HepG2 (cell line): ENCODE measurements at regions not wholly inside any gene's neighbourhood (a gene's known extent, or its start where the extent isn't known, plus 50 kb on each side); places are given as distances from the start of the nearest gene placed in this dataset.

ENCODE experiments used
- ATAC-seq: fragments of 200-7000 bp; cut with Tn5 transposase; 3 replicates; pipeline ENCODE4 v1.9.1; 2020; ENCODE audit warnings: mild to moderate bottlenecking, moderate library complexity
- BruUV-seq: library from RNA; stranded (reverse); fragments of 400-500 nt; replicated peaks from 2 replicates; lab custom pipeline; 2021; lab: Mats Ljungman, UMichigan
- CTCF ChIA-PET: fragments of 300-600 bp; formaldehyde crosslinking; extraction: SDS; loops from one replicate; lab custom pipeline; 2021; ENCODE audit warnings: low total read pairs, inconsistent platforms, low intra/inter-chr PET ratio; lab: Yijun Ruan, JAX
- POLR2A ChIA-PET: fragments of 350-600 bp; sonication (Branson Sonifier 250); formaldehyde crosslinking; loops from one replicate; lab custom pipeline; 2020; ENCODE audit warnings: antibody characterized with exemption, inconsistent platforms; lab: Yijun Ruan, JAX
- DNase-seq: peaks from one replicate; pipeline ENCODE4 v3.0.0-alpha.2; 2015; ENCODE audit warnings: low spot score
- FAIRE-seq: peaks from 3 replicates; lab custom pipeline; 2011; peaks lifted over from hg19 to GRCh38; lab: Jason Lieb, UNC
- H2AFZ ChIP-seq: one replicate; pipeline ENCODE4 v1.6.1; 2011; ENCODE audit warnings: low read length, inconsistent platforms
- H3K27ac ChIP-seq: fragments of 300-600 bp; 3 replicates; pipeline ENCODE4 v1.8.0; 2011; ENCODE audit warnings: mixed run types, mild to moderate bottlenecking, mixed read lengths, low read length, inconsistent platforms; ENCODE audit not compliant: insufficient read depth; ENCODE audit errors: extremely low read length
- H3K27me3 ChIP-seq, 2 experiments: fragments of 200-600 bp in 1 of 2; 2 replicates in 1 of 2; 3 replicates in 1 of 2; pipeline versions ENCODE4 v1.6.0 to v1.8.0; 2011; ENCODE audit warnings: low read length in 2 of 2, mild to moderate bottlenecking in 2 of 2, moderate library complexity in 2 of 2, inconsistent platforms in 1 of 2; ENCODE audit not compliant: insufficient read depth in 2 of 2, control insufficient read depth in 1 of 2
- H3K36me3 ChIP-seq, 2 experiments: fragments of 200-600 bp in 1 of 2; replicated peaks in 1 of 2; 2 replicates in 1 of 2; 3 replicates in 1 of 2; pipeline versions ENCODE4 v1.5.1 to v1.8.0; 2011; ENCODE audit warnings: low read length in 2 of 2, inconsistent platforms in 1 of 2; ENCODE audit not compliant: insufficient read depth in 2 of 2, control insufficient read depth in 1 of 2
- H3K4me1 ChIP-seq: 2 replicates; pipeline ENCODE4 v1.5.1; 2012; ENCODE audit warnings: low read length, inconsistent platforms; ENCODE audit not compliant: insufficient read depth
- H3K4me2 ChIP-seq: 2 replicates; pipeline ENCODE4 v1.6.0; 2011; ENCODE audit warnings: low read depth, low read length, inconsistent platforms
- H3K4me3 ChIP-seq, 3 experiments: fragments of 200-600 bp in 1 of 3; sonication (generic), shearing (Covaris generic) in 1 of 3; replicated peaks in 1 of 3; 2 replicates each; pipeline ENCODE4 v1.5.1; 2011 to 2016; ENCODE audit warnings: low read length in 3 of 3, inconsistent platforms in 2 of 3, low read depth in 2 of 3, mild to moderate bottlenecking in 2 of 3, control low read depth in 1 of 3, mixed read lengths in 1 of 3; ENCODE audit not compliant: insufficient read depth in 1 of 3
- H3K79me2 ChIP-seq: one replicate; pipeline ENCODE4 v1.6.1; 2011; ENCODE audit warnings: low read length, inconsistent platforms; ENCODE audit not compliant: insufficient read depth
- H3K9ac ChIP-seq: 2 replicates; pipeline ENCODE4 v1.6.0; 2011; ENCODE audit warnings: mild to moderate bottlenecking, low read depth, low read length, inconsistent platforms; ENCODE audit not compliant: insufficient read depth
- H3K9me3 ChIP-seq: 2 replicates; pipeline ENCODE4 v1.5.1; 2012; ENCODE audit warnings: mild to moderate bottlenecking, low read length
- H4K20me1 ChIP-seq: 2 replicates; pipeline ENCODE4 v1.6.0; 2011; ENCODE audit warnings: inconsistent platforms, mild to moderate bottlenecking, low read length, moderate library complexity; ENCODE audit not compliant: insufficient read depth
- ATF1 ChIP-seq: IDR thresholded peaks from 2 replicates; pipeline ENCODE4 v1.6.1; 2016; ENCODE audit warnings: mild to moderate bottlenecking, control low read depth
- EP300 ChIP-seq, 3 experiments: sonication (generic) in 1 of 3; formaldehyde crosslinking in 1 of 3; IDR thresholded peaks; 2 replicates each; pipeline versions ENCODE4 v1.5.1 to v1.6.1; 2011 to 2020; ENCODE audit warnings: low read depth in 2 of 3, low read length in 2 of 3, borderline replicate concordance in 1 of 3, improper control_type of control experiment in 1 of 3, mild to moderate bottlenecking in 1 of 3, missing genetic modification reagents in 1 of 3, moderate library complexity in 1 of 3
- ETV5 ChIP-seq: IDR thresholded peaks from 2 replicates; pipeline ENCODE4 v1.6.1; 2018; ENCODE audit warnings: missing biosample characterization, missing genetic modification reagents, inconsistent platforms, borderline replicate concordance
- FOXA1 ChIP-seq, 2 experiments: fragments of 450-650 bp in 1 of 2; sonication (generic) in 1 of 2; formaldehyde crosslinking in 1 of 2; IDR thresholded peaks; 2 replicates each; pipeline versions ENCODE4 v1.4.0 to v1.6.1; 2016 to 2020; ENCODE audit warnings: missing genetic modification reagents in 1 of 2
- JUNB ChIP-seq: sonication (generic); formaldehyde crosslinking; IDR thresholded peaks from 2 replicates; pipeline ENCODE4 v1.8.0; 2022; ENCODE audit warnings: missing genetic modification reagents, mild to moderate bottlenecking, borderline replicate concordance
- MED8 ChIP-seq: sonication (generic); formaldehyde crosslinking; IDR thresholded peaks from 2 replicates; pipeline ENCODE4 v1.8.1; 2023; ENCODE audit warnings: mild to moderate bottlenecking, missing genetic modification reagents; ENCODE audit not compliant: insufficient replicate concordance
- MIER2 ChIP-seq: IDR thresholded peaks from 2 replicates; pipeline ENCODE4 v1.6.1; 2016; ENCODE audit warnings: missing biosample characterization, missing genetic modification reagents
- SRSF4 ChIP-seq: fragments of 200-400 bp; formaldehyde crosslinking; IDR thresholded peaks from one replicate; pipeline ENCODE4 v1.6.1; 2018; ENCODE audit warnings: mild to moderate bottlenecking, low read depth, low read length, moderate library complexity; ENCODE audit not compliant: poor library complexity, severe bottlenecking
- TEAD2 ChIP-seq: sonication (generic); formaldehyde crosslinking; IDR thresholded peaks from 2 replicates; pipeline ENCODE4 v1.9.0; 2021; ENCODE audit warnings: missing genetic modification reagents
- TGIF2 ChIP-seq: IDR thresholded peaks from 2 replicates; pipeline ENCODE4 v1.6.1; 2016; ENCODE audit warnings: control low read depth, missing compliant biosample characterization
- ZFY ChIP-seq: sonication (generic); formaldehyde crosslinking; IDR thresholded peaks from 2 replicates; pipeline ENCODE4 v1.4.0; 2020; ENCODE audit warnings: missing genetic modification reagents
- ZKSCAN5 ChIP-seq: sonication (generic); formaldehyde crosslinking; IDR thresholded peaks from 2 replicates; pipeline ENCODE4 v1.5.1; 2020; ENCODE audit warnings: mild to moderate bottlenecking, missing genetic modification reagents
- ZNF543 ChIP-seq: sonication (generic); formaldehyde crosslinking; IDR thresholded peaks from 2 replicates; pipeline ENCODE4 v1.4.0; 2020; ENCODE audit warnings: mild to moderate bottlenecking, missing genetic modification reagents
- ZNF670 ChIP-seq: sonication (generic); formaldehyde crosslinking; IDR thresholded peaks from 2 replicates; pipeline ENCODE4 v1.8.0; 2022; ENCODE audit warnings: mild to moderate bottlenecking, missing genetic modification reagents, borderline replicate concordance
- ZNF709 ChIP-seq: sonication (generic); formaldehyde crosslinking; IDR thresholded peaks from 2 replicates; pipeline ENCODE4 v1.5.0; 2020; ENCODE audit warnings: mild to moderate bottlenecking, missing genetic modification reagents
- ZNF747 ChIP-seq: sonication (generic); formaldehyde crosslinking; IDR thresholded peaks from 2 replicates; pipeline ENCODE4 v1.8.1; 2023; ENCODE audit warnings: missing genetic modification reagents, mild to moderate bottlenecking, borderline replicate concordance
- WGBS: methylation state at CpG from one replicate; pipeline ENCODE4 v1.1.6; 2017; ENCODE audit warnings: low lambda C conversion rate; 5-methylcytosine and 5-hydroxymethylcytosine counted together
- in situ Hi-C: cut with HindIII; loops from 2 replicates; pipeline ENCODE4 v1.10.0; 2017; ENCODE audit warnings: low pct_unique_long_range_greater_than_20kb; ENCODE audit not compliant: extremely low pct_ligation_motif_present
- intact Hi-C: fragments of 100-400 bp; cut with micrococcal nuclease; formaldehyde crosslinking; loops from one replicate; pipeline ENCODE4 v1.10.0; 2022; ENCODE audit not compliant: unreplicated experiment
- TF ChIP-seq, protein P1 (sequence below): sonication (generic); formaldehyde crosslinking; IDR thresholded peaks from 2 replicates; pipeline ENCODE4 v1.8.0; 2022; ENCODE audit warnings: mild to moderate bottlenecking, missing genetic modification reagents; ENCODE audit not compliant: insufficient replicate concordance
- TF ChIP-seq, protein P2 (sequence below): sonication (generic); formaldehyde crosslinking; IDR thresholded peaks from 2 replicates; pipeline ENCODE4 v1.4.0; 2020; ENCODE audit warnings: mild to moderate bottlenecking, missing genetic modification reagents

DNA sequence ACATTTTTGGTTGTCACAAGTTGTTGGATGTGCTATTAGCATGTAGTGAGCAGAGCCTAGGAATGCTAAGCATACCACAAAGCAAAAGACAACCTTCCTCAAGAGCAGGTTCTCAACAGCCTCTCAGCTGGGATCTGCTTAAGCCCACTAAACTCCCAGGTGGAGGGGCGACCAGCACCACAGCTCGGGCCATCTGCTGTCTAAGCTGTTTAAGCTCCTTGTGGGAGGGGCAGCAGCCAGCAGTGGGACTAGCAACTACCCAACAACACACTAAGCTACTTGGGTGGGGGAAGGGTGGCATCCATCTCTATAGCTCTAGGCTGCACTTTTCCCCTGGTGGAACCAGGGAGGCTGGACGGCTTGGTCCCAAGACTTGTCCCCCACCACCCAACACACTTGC lies 1052.7 kb upstream of the ARRDC3 start:
- intact Hi-C loops = no loop called here
- WGBS = 71% methylated on average over 1 of the region's 3 CpGs
- in situ Hi-C loops = no loop called here
- no peaks in the 10 kb centered on the region for H3K9me3 ChIP-seq
- no peaks in the 10 kb centered on the region for H3K27me3 ChIP-seq
- H3K4me3 ChIP-seq = no peak overlapping the region
- H2AFZ ChIP-seq = no peak overlapping the region
- ATAC-seq (no peak), FAIRE-seq (no peak), DNase-seq (no peak)
- no peak overlapping the region for H3K27ac ChIP-seq
- CTCF ChIA-PET = no interaction called here
- H3K9ac ChIP-seq = no peak overlapping the region
- H3K4me1 ChIP-seq = no peaks in the 10 kb centered on the region
- BruUV-seq = no TSS peak
- no peaks in the 10 kb centered on the region for H4K20me1 ChIP-seq
- no peak overlapping the region for H3K4me2 ChIP-seq
- POLR2A ChIA-PET = no interaction called here
- no peaks in the 10 kb centered on the region for H3K36me3 ChIP-seq
- H3K79me2 ChIP-seq = no peaks in the 10 kb centered on the region
- no peak for TF ChIP-seq JUNB (CRISPR knock-in tag)
- no peak for TF ChIP-seq FOXA1 (IDR thresholded peaks at IDR 0.05)
- TF ChIP-seq FOXA1 (CRISPR knock-in tag; IDR thresholded peaks at IDR 0.05) = no peak
- no peak for TF ChIP-seq TGIF2 (CRISPR knock-in tag)
- no peak for TF ChIP-seq EP300 (IDR thresholded peaks at IDR 0.05; ENCODE audit: low read depth in 2 of 2, low read length in 2 of 2)
- no peak for TF ChIP-seq EP300 (CRISPR knock-in tag; IDR thresholded peaks at IDR 0.05; ENCODE audit: borderline replicate concordance)
- TF ChIP-seq ZNF747 (CRISPR knock-in tag) = no peak
- TF ChIP-seq ETV5 (CRISPR knock-in tag) = no peak
- TF ChIP-seq, protein P1, sequence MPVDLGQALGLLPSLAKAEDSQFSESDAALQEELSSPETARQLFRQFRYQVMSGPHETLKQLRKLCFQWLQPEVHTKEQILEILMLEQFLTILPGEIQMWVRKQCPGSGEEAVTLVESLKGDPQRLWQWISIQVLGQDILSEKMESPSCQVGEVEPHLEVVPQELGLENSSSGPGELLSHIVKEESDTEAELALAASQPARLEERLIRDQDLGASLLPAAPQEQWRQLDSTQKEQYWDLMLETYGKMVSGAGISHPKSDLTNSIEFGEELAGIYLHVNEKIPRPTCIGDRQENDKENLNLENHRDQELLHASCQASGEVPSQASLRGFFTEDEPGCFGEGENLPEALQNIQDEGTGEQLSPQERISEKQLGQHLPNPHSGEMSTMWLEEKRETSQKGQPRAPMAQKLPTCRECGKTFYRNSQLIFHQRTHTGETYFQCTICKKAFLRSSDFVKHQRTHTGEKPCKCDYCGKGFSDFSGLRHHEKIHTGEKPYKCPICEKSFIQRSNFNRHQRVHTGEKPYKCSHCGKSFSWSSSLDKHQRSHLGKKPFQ (CRISPR knock-in tag) = no peak
- TF ChIP-seq ATF1 = no peak
- no peak for TF ChIP-seq ZNF709 (CRISPR knock-in tag)
- TF ChIP-seq MED8 (CRISPR knock-in tag) = no peak
- no peak for TF ChIP-seq SRSF4
- no peak for TF ChIP-seq ZNF670
- no peak for TF ChIP-seq ZNF543 (CRISPR knock-in tag)
- no peak for TF ChIP-seq ZKSCAN5 (CRISPR knock-in tag)
- TF ChIP-seq ZFY (CRISPR knock-in tag) = no peak
- no peak for TF ChIP-seq MIER2 (CRISPR knock-in tag)
- TF ChIP-seq TEAD2 (CRISPR knock-in tag) = no peak
- TF ChIP-seq, protein P2, sequence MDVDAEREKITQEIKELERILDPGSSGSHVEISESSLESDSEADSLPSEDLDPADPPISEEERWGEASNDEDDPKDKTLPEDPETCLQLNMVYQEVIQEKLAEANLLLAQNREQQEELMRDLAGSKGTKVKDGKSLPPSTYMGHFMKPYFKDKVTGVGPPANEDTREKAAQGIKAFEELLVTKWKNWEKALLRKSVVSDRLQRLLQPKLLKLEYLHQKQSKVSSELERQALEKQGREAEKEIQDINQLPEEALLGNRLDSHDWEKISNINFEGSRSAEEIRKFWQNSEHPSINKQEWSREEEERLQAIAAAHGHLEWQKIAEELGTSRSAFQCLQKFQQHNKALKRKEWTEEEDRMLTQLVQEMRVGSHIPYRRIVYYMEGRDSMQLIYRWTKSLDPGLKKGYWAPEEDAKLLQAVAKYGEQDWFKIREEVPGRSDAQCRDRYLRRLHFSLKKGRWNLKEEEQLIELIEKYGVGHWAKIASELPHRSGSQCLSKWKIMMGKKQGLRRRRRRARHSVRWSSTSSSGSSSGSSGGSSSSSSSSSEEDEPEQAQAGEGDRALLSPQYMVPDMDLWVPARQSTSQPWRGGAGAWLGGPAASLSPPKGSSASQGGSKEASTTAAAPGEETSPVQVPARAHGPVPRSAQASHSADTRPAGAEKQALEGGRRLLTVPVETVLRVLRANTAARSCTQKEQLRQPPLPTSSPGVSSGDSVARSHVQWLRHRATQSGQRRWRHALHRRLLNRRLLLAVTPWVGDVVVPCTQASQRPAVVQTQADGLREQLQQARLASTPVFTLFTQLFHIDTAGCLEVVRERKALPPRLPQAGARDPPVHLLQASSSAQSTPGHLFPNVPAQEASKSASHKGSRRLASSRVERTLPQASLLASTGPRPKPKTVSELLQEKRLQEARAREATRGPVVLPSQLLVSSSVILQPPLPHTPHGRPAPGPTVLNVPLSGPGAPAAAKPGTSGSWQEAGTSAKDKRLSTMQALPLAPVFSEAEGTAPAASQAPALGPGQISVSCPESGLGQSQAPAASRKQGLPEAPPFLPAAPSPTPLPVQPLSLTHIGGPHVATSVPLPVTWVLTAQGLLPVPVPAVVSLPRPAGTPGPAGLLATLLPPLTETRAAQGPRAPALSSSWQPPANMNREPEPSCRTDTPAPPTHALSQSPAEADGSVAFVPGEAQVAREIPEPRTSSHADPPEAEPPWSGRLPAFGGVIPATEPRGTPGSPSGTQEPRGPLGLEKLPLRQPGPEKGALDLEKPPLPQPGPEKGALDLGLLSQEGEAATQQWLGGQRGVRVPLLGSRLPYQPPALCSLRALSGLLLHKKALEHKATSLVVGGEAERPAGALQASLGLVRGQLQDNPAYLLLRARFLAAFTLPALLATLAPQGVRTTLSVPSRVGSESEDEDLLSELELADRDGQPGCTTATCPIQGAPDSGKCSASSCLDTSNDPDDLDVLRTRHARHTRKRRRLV = no peak
